Endothelial cell of umbilical vein (primary cell): ENCODE measurements at regions not wholly inside any gene's neighbourhood (a gene's known extent, or its start where the extent isn't known, plus 50 kb on each side); places are given as distances from the start of the nearest gene placed in this dataset.

ENCODE experiments used
- EZH2 ChIP-seq: IDR thresholded peaks from 2 replicates; pipeline ENCODE4 v1.6.1; 2012; ENCODE audit warnings: borderline replicate concordance, low read depth, mild to moderate bottlenecking, moderate library complexity, low read length, inconsistent platforms; ENCODE audit not compliant: severe bottlenecking
- JUN ChIP-seq: IDR thresholded peaks from 2 replicates; pipeline ENCODE4 v1.6.1; 2011; ENCODE audit warnings: borderline replicate concordance, low read depth; ENCODE audit not compliant: insufficient read length, insufficient read depth
- POLR2A ChIP-seq: IDR thresholded peaks from 2 replicates; pipeline ENCODE4 v1.6.1; 2012; ENCODE audit warnings: low read depth, mild to moderate bottlenecking, control low read depth, low read length
- POLR2AphosphoS5 ChIP-seq: IDR thresholded peaks from 2 replicates; pipeline ENCODE4 v1.6.1; 2012; ENCODE audit warnings: low read depth, mild to moderate bottlenecking, control low read depth, low read length, moderate library complexity; ENCODE audit not compliant: insufficient read depth
- TF ChIP-seq, protein P1 (sequence below), 2 donors: IDR thresholded peaks; 1 replicate in 1 of 2; 2 replicates in 1 of 2; pipeline ENCODE4 v1.5.1; 2011; ENCODE audit warnings: low read length in 2 of 2, mild to moderate bottlenecking in 2 of 2, moderate library complexity in 2 of 2, control low read depth in 1 of 2, inconsistent platforms in 1 of 2, low read depth in 1 of 2; ENCODE audit not compliant: insufficient read depth in 1 of 2; ENCODE audit errors: extremely low read depth in 1 of 2
- TF ChIP-seq, protein P2 (sequence below): IDR thresholded peaks from 2 replicates; pipeline ENCODE4 v1.6.1; 2011; ENCODE audit not compliant: insufficient read depth, insufficient read length

DNA sequence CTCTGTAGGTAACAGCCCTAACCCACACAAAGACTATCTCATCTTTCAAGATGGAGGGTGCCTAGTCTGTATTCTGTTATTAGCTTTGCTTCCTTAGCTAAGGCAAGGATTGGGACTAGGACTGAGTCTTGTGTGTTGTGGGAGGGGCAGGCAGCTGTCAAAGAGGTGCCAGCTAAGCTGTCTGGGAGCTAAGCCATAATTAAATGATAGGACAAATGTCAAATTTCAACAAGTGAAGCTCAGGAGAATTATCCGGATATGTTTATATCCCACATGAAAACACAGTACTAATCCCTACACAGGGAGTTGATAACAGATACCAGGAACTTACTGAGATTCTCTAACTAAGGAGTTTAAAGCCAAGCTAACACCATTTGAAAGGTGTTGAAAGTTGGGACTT lies 70.5 kb upstream of the NGF start:
- TF ChIP-seq, protein P1, sequence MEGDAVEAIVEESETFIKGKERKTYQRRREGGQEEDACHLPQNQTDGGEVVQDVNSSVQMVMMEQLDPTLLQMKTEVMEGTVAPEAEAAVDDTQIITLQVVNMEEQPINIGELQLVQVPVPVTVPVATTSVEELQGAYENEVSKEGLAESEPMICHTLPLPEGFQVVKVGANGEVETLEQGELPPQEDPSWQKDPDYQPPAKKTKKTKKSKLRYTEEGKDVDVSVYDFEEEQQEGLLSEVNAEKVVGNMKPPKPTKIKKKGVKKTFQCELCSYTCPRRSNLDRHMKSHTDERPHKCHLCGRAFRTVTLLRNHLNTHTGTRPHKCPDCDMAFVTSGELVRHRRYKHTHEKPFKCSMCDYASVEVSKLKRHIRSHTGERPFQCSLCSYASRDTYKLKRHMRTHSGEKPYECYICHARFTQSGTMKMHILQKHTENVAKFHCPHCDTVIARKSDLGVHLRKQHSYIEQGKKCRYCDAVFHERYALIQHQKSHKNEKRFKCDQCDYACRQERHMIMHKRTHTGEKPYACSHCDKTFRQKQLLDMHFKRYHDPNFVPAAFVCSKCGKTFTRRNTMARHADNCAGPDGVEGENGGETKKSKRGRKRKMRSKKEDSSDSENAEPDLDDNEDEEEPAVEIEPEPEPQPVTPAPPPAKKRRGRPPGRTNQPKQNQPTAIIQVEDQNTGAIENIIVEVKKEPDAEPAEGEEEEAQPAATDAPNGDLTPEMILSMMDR (IDR thresholded peaks at IDR 0.05; ENCODE audit: extremely low read depth in 1 of 2, insufficient read depth in 1 of 2, low read depth in 1 of 2, low read length in 2 of 2), result no peak
- TF ChIP-seq POLR2A, result no peak
- TF ChIP-seq EZH2, result no peak
- TF ChIP-seq, protein P2, sequence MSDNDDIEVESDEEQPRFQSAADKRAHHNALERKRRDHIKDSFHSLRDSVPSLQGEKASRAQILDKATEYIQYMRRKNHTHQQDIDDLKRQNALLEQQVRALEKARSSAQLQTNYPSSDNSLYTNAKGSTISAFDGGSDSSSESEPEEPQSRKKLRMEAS, result no peak
- TF ChIP-seq JUN, result no peak
- TF ChIP-seq POLR2AphosphoS5, result no peak
